Vagina (tissue), 2 donors: ENCODE measurements at regions not wholly inside any gene's neighbourhood (a gene's known extent, or its start where the extent isn't known, plus 50 kb on each side); places are given as distances from the start of the nearest gene placed in this dataset.

Experiments
- POLR2AphosphoS5 ChIP-seq, 2 donors: sonication (generic); formaldehyde crosslinking; IDR thresholded peaks; one replicate each; pipeline ENCODE4 v1.9.0; 2017; ENCODE audit warnings: antibody characterized with exemption in 2 of 2, mild to moderate bottlenecking in 2 of 2, low read depth in 1 of 2; ENCODE audit not compliant: insufficient read depth in 1 of 2
- TF ChIP-seq, protein P1 (sequence below), 3 experiments: fragments of 450-650 bp in 2 of 3; fragments of 200-600 bp in 1 of 3; sonication (generic) in 1 of 3; IDR thresholded peaks; one replicate each; pipeline ENCODE4 v1.5.1; 2017 to 2019; ENCODE audit warnings: antibody characterized with exemption in 3 of 3, mild to moderate bottlenecking in 2 of 3, moderate library complexity in 2 of 3

DNA sequence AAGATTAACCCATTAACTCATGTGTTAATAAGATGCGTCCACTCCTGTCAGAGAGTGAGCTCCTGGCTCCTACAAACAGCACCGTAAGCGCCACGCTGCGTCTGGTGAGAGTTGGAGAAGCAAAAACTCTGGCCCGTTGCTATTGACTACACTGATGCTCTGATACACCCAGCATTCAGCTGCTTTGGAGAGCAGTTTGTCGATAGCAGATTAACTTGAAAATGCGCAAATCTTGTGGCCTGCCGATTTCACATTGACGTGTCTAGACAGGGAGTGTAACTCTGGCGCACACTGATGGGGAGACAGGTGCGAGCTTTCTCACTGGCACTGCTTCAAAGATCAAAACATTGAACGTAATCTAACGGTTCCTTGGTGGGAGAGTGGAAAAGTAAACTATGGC, 151.7 kb upstream of the RPS6KA2 start:
- TF ChIP-seq, protein P1, sequence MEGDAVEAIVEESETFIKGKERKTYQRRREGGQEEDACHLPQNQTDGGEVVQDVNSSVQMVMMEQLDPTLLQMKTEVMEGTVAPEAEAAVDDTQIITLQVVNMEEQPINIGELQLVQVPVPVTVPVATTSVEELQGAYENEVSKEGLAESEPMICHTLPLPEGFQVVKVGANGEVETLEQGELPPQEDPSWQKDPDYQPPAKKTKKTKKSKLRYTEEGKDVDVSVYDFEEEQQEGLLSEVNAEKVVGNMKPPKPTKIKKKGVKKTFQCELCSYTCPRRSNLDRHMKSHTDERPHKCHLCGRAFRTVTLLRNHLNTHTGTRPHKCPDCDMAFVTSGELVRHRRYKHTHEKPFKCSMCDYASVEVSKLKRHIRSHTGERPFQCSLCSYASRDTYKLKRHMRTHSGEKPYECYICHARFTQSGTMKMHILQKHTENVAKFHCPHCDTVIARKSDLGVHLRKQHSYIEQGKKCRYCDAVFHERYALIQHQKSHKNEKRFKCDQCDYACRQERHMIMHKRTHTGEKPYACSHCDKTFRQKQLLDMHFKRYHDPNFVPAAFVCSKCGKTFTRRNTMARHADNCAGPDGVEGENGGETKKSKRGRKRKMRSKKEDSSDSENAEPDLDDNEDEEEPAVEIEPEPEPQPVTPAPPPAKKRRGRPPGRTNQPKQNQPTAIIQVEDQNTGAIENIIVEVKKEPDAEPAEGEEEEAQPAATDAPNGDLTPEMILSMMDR (IDR thresholded peaks at IDR 0.05): no peak
- no peak for TF ChIP-seq POLR2AphosphoS5 (IDR thresholded peaks at IDR 0.05; ENCODE audit: insufficient read depth in 1 of 2, low read depth in 1 of 2)
